GM18502 (cell line): ENCODE measurements at regions not wholly inside any gene's neighbourhood (a gene's known extent, or its start where the extent isn't known, plus 50 kb on each side); places are given as distances from the start of the nearest gene placed in this dataset.

Experiments
- ATAC-seq: cut with Tn5 transposase; IDR thresholded peaks from one replicate; pipeline ENCODE4 v1.9.1; 2021; ENCODE audit warnings: mild to moderate bottlenecking; ENCODE audit not compliant: unreplicated experiment, poor library complexity

- ATAC-seq = no peak
These were observed 60.9 kb upstream of the CHRM2 start for GRCh38 chr7:136807598-136807997.

GRCh38 chr7:136803028-136803427 lies 65.4 kb upstream of the CHRM2 start:
- no peak for ATAC-seq

- no peak for ATAC-seq
These were observed 84.5 kb upstream of the CHRM2 start for GRCh38 chr7:136783934-136784333.

GRCh38 chr7:136741941-136742340 lies 126.5 kb upstream of the CHRM2 start:
- no peak for ATAC-seq

GRCh38 chr7:136728945-136729344 lies 139.5 kb upstream of the CHRM2 start:
- no peak for ATAC-seq

GRCh38 chr7:136726460-136726859 lies 142.0 kb upstream of the CHRM2 start:
- ATAC-seq = no peak

GRCh38 chr7:136717910-136718557 lies 150.4 kb upstream of the CHRM2 start:
- ATAC-seq = no peak

- no peak for ATAC-seq
These were observed 154.4 kb upstream of the CHRM2 start for GRCh38 chr7:136714062-136714461.

- no peak for ATAC-seq
These were observed 157.7 kb upstream of the CHRM2 start for GRCh38 chr7:136710751-136711150.

- no peak for ATAC-seq
These were observed 158.6 kb upstream of the CHRM2 start for GRCh38 chr7:136709876-136710275.

GRCh38 chr7:136702913-136703312 lies 165.5 kb upstream of the CHRM2 start:
- no peak for ATAC-seq

- no peak for ATAC-seq
These were observed 169.5 kb upstream of the CHRM2 start for GRCh38 chr7:136698977-136699376.

GRCh38 chr7:136698231-136698630 lies 170.2 kb upstream of the CHRM2 start:
- ATAC-seq = no peak

- no peak for ATAC-seq
These were observed 171.2 kb upstream of the CHRM2 start for GRCh38 chr7:136697271-136697670.

GRCh38 chr7:136693166-136694119 lies 175.0 kb upstream of the CHRM2 start:
- ATAC-seq = no peak

- ATAC-seq = no peak
These were observed 176.2 kb upstream of the CHRM2 start for GRCh38 chr7:136692221-136692620.

GRCh38 chr7:136688601-136689000 lies 179.9 kb upstream of the CHRM2 start:
- ATAC-seq = no peak

GRCh38 chr7:136687693-136688322 lies 180.6 kb upstream of the CHRM2 start:
- peak; percentile 67 for ATAC-seq

- ATAC-seq = no peak
These were observed 182.8 kb upstream of the CHRM2 start for GRCh38 chr7:136685501-136686173.

GRCh38 chr7:136677471-136678365 lies 190.7 kb upstream of the CHRM2 start:
- peak; percentile 77 for ATAC-seq
